Left cardiac atrium (tissue), 4 donors: ENCODE measurements at regions not wholly inside any gene's neighbourhood (a gene's known extent, or its start where the extent isn't known, plus 50 kb on each side); places are given as distances from the start of the nearest gene placed in this dataset.
"Not testable (repeated sequence)": the region's sequence is repeated elsewhere in the genome, so short reads cannot be mapped to it uniquely, and the experiment has no call there.

Experiments
- ATAC-seq, 2 donors: fragments of 200-7000 bp; cut with Tn5 transposase; one replicate each; pipeline ENCODE4 v1.9.1; 2020; ENCODE audit warnings: mild to moderate bottlenecking in 2 of 2, moderate library complexity in 2 of 2
- DNase-seq: peaks from one replicate; pipeline ENCODE4 v3.0.0-alpha.2; 2020
- intact Hi-C, 2 donors: fragments of 100-400 bp; cut with DNase I; formaldehyde crosslinking; loops; one replicate each; pipeline versions ENCODE4 v1.14.1 to v1.15.1; 2022 to 2023
- donor health status: DM: no; HTN: yes; CAD: no.
- donor health status: DM: no; HTN: yes; CAD: no; lungs with severe emphysema.
- donor health status: DM: yes; HTN: yes; CAD: no.
- donor health status: Dilated cardiomyopathy.

DNA sequence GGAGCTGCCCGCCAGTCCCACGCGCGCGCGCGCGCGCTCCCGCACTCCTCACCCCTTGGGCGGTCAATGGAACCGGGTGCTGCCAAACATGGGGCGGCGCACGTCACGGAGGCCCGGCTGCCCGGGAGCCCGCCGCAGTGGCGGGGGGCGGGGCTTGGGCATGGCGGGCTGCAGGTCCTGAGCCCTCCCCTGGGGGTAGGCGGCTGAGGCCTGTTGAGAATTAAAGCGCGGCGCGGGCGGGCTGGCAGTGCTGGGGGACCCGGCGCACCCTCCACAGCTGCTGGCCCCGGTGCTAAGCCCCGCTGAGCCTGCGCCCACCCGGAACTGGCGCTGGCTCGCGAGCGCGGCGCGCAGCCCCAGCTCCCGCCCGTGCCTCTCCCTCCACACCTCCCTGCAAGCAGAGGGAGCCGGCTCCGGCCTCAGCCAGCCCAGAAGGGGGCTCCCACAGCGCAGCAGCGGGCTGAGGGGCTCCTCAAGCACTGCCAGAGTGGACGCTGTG lies 634.2 kb downstream of the ANKRD7 start:
- ATAC-seq (peak in 1 of 2 donors; percentile 17), DNase-seq (no peak)
- intact Hi-C loops: no loop called here

DNA sequence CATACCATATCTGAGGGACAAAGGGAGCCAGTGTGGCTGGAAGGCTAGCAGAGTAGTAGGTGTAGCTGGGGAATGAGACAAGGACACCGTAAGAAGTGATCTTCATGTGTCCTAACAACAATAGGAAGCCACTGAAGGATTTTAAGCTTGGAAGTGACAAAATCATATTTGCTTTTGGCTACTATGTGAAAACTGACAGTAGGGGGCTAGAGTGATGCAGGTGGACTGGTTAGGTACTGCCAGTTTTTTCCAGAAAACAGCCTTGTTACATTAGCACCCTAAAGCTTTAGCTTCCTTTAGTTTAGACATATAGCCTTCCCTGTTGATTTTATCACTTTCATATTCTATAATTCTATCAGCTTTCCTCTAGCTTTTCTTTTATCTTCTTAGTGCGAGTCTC lies 637.1 kb downstream of the ANKRD7 start:
- ATAC-seq (no peak), DNase-seq (no peak)
- intact Hi-C loops: no loop called here

DNA sequence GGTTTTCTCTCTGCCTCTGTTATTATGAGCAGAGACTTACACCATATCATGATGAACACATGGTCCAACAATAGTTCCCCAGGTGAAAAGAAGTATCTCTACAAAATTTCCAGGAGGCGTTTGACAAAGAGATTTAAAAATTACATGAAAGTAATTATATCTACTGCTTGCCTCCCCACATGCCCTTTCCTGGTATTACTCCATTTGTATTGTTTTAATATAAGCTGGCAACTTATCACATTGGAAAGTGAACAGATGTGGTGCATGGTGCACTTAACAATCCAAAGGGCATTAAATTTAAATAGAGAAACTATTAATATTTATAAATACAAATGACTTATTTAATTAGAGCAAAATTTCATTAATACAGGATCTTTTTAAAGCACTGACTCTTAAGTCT lies 638.2 kb downstream of the ANKRD7 start:
- DNase-seq (no peak), ATAC-seq (no peak)
- intact Hi-C loops: no loop called here

DNA sequence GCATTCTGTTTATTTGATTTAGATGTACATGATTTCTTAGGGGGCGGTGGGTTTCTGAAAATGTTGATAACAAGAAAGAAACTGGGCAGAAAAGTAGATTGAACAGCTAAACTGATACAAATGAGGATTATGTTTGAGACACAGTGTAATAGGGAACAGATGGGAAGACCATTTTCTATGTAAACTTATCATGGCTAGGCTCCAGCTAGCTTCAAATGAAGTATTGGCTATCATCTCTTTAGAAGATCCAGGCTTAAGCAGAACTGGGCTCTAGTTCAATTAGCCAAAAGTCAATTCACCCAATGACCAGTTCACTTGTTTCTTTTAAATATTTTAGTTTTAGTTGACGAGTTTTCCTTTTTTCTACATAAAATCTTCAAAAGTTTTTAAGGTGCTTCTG lies 639.5 kb downstream of the ANKRD7 start:
- intact Hi-C loops: no loop called here
- ATAC-seq (no peak), DNase-seq (no peak)

DNA sequence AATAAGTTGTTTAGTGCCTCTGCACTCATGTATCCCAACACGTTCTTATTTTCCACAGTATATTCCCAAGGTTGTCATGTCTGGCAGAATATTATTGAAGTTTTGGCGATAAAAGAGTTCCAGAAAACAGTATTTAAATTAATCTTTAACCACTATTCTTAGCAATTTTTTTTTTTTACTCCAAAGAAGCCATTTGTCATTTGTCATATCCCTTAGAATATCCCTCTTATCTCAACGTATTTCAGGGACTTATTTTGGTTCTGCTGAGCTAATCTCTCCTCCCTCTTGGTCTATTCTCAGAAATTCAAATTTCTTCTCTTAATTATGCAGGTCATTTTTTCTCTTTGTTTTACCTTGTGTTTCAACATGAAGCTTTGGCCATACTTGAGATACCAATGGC lies 643.4 kb downstream of the ANKRD7 start:
- intact Hi-C loops: no loop called here
- DNase-seq (no peak), ATAC-seq (no peak)

DNA sequence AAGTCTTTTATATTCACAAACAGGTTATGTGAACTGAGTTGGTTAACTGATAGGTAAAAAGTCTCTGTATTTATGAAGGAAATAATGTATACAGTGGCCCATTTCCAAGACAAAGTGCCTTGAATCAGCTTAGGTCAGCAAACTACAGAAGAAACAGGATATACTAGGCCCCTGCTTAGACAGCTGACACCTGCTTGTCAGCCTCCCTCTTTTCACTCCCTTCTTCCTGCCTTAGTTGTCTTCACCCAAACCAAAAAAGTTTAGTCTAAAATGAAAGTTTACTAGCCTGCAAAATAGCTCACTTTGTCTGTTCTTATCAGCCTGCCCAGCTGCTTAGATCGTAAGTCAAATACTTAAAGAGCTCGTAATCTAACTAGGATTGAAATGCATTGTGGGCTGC lies 644.6 kb downstream of the ANKRD7 start:
- ATAC-seq, intact Hi-C loops: not testable (repeated sequence)

DNA sequence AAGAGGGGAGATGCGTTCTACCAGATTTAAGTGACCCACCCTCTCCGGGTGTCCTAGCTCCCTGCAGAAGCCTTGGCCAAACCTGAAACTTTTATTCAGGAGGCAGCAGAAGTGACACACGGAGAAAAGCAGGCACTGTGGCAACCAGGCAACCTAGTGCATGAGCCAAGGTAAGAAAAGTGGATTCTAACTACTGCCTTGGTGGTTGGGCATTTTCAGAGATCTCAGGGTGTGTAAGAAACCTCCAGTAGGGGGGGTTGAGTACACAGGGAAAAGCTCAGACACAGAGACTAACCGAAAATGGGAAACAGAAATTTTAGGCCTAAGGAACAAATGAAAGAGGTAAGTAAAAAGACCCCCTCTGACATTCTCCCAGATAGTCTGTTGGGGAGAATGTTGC lies 645.7 kb downstream of the ANKRD7 start:
- ATAC-seq: no peak
- intact Hi-C loops: no loop called here
- DNase-seq: no peak

More for the DNA sequence above, 644.6 kb downstream of the ANKRD7 start:
- DNase-seq: not testable (repeated sequence)

DNA sequence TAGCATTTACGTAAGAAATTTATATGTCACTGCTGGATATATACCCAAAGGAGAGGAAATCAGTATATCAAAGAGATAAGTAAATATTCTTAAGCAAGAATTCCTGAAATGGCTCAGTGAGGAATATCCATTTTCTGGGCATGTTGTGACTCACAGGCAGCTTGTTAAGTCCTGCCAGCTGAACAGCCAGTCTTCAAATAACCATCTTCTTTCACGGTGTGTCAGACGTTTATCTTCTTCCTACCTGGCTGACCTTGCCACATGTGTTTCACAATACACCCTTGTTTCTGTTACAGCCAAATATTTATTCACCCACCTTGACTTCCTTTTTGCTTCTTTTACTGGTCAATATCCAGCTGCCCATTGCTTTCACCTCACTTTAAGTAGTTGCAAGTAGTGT lies 648.1 kb downstream of the ANKRD7 start:
- ATAC-seq (peak in 1 of 2 donors; percentile 67), DNase-seq (no peak)
- intact Hi-C loops: no loop called here

DNA sequence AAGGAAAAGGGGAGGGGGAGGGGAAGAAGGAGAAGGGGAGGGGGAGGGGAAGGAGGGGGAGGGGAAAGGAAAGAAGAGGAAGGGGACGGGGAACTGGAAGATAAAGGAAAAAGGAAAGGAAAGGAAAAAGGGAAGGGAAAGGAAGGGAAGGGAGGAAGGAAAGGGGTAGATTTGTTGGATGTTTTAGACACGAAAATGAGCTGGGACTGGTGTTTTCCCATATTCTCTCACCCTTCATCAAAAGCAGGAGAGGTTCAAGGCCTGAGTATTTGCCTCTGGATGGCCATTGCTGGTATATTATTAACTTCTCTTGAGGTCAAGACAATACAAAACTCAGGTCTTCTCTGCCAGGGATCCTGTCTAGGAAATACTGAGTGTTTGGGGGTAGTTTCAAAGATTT lies 652.7 kb downstream of the ANKRD7 start:
- ATAC-seq (no peak), DNase-seq (no peak)
- intact Hi-C loops: no loop called here

DNA sequence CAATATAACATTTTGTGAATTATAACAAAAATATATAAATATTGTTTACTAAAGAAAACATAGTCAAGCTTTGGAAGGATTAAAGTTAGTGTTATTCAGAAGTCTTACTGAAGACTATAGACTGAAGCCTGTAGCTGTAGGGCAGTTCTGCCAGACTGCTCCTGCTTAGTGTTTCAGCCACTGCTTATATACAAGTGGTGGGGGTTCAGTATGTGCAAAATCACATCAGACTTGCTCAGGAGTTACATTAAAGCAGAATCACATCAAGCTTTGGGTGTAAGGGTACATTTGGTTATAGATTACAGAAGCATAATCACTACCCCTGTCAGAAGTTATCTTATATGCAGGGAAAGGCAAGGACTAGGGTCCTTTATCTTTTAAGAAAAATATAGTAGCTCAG lies 653.8 kb downstream of the ANKRD7 start:
- ATAC-seq (no peak), DNase-seq (no peak)
- intact Hi-C loops: no loop called here

DNA sequence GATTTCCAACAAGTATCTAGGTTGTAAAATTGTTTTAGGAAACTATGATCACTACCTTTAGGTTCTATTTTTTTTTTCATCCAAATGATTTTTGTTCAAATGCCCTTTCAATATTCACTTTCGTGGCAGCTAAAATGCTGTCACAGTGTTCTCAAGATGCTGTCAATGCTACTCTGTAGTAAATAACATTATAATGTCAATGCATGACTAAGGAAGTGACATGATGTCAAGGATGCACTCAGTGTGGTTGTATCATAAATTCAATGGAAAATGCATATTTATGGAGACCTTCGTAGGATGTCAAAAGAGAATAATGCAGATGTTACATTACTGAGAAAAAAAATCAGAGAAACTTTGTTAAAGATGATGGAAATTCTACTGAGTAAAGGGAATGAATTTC lies 673.8 kb downstream of the ANKRD7 start:
- no peak for DNase-seq
- ATAC-seq: no peak
- intact Hi-C loops: loop anchor here in 1 of 2 donors (5.0 kb wide), 1 partner anchor 51 kb away; no protein-coding TSS in a partner anchor

DNA sequence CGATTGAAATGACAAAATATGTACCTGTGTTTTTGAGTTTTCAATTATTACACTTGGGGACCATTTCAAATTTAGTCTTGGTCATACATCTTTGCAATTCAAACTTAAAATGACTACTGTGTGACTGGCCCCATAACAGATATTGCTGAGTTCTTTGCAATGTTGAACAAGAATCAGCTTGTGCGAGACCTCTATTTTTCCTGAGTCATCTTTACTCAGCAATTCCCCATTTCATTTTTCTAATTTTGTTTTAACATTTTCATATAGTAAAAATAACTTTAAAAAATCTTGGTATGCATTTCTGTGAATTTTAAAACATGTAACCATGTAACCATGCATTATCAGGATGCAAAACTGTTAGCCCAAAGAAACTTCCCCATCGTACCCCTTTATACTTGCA lies 678.1 kb downstream of the ANKRD7 start:
- DNase-seq (no peak), ATAC-seq (no peak)
- intact Hi-C loops: no loop called here

DNA sequence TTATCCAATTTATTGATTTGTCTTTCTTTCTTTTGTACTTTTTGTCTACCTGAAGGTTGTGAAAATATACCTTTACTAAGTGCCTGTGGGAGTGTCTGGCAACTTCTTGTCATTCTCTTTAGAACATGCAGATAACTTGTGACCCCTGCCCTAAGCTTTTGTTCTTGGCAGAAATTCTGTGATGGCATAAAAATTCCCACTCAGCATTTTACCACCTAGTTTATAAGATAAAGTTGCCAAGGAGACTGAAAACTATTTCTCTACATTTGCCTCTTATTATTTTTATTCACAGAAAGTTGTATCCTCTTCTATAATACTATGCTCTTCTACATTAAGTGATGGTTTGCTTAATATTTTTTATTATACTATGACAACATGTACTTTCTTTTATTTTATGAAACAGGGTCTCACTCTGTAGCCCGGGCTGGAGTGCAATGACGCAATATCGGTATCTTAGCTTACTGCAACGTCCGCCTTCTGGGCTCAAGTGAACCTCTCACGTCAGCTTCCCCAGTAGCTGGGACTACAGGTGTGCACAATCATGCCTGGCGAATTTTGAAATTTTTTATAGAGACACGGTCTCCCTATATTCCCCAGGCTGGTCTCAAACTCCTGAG lies 683.5 kb downstream of the ANKRD7 start:
- ATAC-seq (no peak), DNase-seq (no peak)
- intact Hi-C loops: no loop called here

DNA sequence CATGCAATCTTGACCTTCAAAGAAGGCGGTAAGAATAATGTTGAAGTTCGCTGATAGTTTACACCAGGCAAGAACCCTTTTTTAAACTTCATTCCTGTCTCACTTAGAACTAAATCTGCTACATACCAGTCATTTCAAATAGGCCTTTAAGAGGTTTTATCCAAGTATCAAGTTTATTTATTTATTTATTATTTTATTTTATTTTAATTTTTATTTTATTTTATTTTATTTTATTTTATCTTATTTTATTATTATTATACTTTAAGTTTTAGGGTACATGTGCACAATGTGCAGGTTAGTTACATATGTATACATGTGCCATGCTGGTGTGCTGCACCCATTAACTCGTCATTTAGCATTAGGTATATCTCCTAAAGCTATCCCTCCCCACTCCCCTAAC lies 691.6 kb downstream of the ANKRD7 start:
- DNase-seq, ATAC-seq, intact Hi-C loops: not testable (repeated sequence)

DNA sequence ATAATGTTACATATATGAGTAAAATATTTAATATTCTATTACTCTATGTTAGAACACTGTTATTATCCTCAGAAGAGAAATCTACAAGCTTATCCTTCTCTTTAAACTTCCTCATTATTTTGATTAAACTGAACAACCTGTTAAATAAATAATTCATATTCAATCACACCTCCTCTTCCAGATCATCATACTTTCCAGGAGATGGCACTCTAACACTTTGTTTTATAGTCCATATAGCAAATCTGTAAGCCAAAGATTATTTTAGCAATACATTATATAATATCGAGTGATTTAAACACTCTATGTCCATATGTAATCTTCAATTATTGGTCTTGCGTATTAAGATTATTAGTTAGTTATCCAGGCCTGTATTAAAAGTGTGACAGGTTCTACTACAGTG lies 694.1 kb downstream of the ANKRD7 start:
- intact Hi-C loops: no loop called here

DNA sequence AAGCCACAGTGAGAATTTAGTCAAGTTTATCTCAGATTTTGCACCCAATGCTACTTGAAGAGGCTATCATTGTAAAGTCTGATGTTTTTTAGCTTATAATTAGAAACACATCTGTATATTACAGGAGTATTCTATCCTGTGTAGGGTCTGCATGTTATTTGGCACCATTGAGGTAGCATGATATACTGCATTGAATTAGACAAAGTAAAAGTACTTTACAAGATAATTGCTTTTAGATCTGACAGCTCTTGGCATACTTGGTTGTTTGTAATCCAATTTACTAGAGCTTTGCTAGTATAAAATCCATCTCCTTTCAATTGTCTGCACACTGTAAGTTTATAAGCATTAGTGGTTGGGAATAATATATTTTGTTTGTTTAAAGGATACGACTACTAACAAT lies 714.3 kb downstream of the ANKRD7 start:
- ATAC-seq: no peak
- no peak for DNase-seq
- intact Hi-C loops: no loop called here

More for the DNA sequence above, 694.1 kb downstream of the ANKRD7 start:
- ATAC-seq: no peak
- no peak for DNase-seq

DNA sequence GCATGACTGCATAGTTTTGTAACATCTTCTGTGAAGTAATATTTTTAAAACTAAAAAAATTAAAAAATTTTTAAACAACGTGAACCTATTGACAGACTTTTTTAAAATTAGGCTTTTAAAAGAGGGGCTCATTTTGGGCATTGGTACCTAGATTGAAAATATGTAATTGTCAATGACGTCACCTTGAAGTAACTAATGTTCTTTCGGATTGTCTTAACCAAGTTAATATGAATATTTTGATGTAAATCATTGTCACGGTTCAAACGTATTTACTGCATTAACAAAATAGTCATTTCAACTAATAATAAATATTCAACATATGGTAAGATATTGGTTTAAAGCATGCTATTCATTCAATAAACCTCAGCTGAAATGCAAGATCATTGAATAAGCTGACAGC lies 719.8 kb downstream of the ANKRD7 start:
- no peak for DNase-seq
- intact Hi-C loops: no loop called here

DNA sequence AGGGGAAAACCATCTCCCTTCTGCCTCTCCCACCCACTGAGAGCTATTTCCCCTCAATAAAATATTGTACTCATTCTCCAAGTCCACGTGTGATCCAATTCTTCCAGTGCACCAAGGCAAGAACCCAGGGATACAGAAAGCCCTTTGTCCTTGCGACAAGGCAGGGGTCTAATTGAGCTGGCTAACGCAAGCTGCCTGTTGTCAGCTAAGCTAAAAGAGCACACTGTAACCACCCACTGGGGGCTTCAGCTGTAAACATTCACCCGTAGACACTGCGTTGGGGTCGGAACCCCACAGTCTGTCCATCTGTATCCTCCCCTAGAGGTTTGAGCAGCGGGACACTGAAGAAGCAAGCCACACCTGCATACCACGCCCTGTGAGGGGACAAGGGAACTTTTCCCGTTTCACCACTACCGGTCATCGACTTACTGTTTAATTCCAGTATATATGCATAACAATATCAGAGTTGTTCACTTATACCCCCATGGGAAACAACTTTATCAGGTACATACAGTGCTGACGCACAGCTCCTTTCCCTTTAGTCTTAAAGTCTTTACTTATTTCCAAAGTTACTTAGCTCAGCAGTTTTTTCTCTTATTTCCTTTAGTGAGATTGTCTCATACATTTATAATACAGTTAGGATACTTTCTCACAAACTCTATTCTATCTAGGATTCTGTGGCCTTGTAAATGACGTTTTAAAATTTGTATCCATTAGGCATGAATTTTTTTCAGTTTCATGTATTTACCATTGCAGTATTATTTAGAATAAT lies 721.6 kb downstream of the ANKRD7 start:
- ATAC-seq (no peak), DNase-seq (no peak)
- intact Hi-C loops: loop anchor here in 1 of 2 donors (2.0 kb wide), 1 partner anchor 13 kb away; no protein-coding TSS in a partner anchor

More for the DNA sequence above, 719.8 kb downstream of the ANKRD7 start:
- no peak for ATAC-seq

DNA sequence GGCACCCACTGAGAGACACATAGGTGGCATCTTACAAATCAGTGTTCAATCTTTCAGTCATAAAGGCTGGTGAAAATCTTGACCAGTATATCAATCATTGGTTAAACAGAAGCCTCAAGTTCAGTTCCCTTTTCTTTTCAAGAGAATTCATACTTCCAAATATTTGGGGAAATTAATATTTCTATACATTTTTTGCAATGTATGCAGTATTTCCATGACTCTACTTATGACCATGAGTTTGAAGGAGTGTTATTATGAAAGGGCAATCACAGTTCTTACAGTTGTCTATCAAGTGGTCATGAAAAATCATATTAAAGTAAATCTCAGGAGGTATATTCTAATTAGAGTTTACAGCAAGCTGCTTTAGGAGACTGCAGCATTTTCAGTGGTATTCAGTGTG lies 724.0 kb downstream of the ANKRD7 start:
- DNase-seq (no peak), ATAC-seq (no peak)
- intact Hi-C loops: no loop called here

DNA sequence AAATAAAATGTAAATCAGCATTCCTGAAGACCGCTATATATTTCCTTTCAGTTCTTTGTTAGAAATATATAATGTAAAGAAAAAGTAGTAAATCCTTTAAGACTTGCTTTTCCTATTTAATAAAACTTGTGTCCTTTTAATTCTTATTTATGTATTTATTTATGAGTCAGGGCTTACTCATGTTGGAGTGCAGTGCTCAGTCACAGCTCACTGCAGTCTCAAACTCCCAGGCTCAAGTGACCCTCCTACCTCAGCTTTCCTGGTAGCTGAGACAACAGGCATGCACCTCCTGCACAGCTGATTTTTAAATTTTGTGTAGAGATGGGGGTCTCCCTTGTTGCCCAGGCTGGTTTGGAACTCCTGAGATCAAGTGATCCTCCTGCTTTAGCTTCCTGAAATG lies 724.5 kb downstream of the ANKRD7 start:
- intact Hi-C loops: no loop called here
- DNase-seq (no peak), ATAC-seq (no peak)

DNA sequence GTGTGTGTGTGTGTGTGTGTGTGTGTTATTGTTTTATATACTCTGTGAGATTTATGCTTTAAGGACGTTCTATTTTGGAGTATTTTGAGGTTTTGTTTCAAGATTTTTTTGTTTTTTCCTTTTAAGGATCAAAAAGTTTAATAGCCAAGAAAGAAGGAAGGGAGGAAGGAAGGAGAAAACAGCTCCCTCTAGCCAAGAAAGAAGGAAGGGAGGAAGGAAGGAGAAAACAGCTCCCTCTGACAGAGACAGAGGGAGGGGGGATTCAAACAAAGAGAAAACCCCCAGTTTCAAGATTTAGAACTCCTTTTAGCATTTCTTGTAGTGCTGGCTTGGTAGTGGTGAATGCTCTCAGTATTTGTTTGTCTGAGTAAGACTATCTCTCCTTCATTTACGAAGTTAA lies 731.8 kb downstream of the ANKRD7 start:
- ATAC-seq, intact Hi-C loops, DNase-seq: not testable (repeated sequence)
